Astrocyte of the spinal cord (primary cell): ENCODE measurements at regions not wholly inside any gene's neighbourhood (a gene's known extent, or its start where the extent isn't known, plus 50 kb on each side); places are given as distances from the start of the nearest gene placed in this dataset.

Experiments
- DNase-seq: peaks from one replicate; pipeline ENCODE4 v3.0.0; 2011; ENCODE audit warnings: low read depth, low spot score
- H3K4me3 ChIP-seq: 2 replicates; pipeline ENCODE4 v1.5.1; 2011; ENCODE audit warnings: low read depth, mild to moderate bottlenecking, low read length, moderate library complexity
- in situ Hi-C: cut with HindIII; loops from 2 replicates; pipeline ENCODE4 v1.10.0; 2017; ENCODE audit warnings: low sequenced_read_pairs
- TF ChIP-seq, protein P1 (sequence below): IDR thresholded peaks from 2 replicates; pipeline ENCODE4 v1.5.1; 2012; ENCODE audit warnings: low read depth, mild to moderate bottlenecking, low read length, inconsistent platforms

DNA sequence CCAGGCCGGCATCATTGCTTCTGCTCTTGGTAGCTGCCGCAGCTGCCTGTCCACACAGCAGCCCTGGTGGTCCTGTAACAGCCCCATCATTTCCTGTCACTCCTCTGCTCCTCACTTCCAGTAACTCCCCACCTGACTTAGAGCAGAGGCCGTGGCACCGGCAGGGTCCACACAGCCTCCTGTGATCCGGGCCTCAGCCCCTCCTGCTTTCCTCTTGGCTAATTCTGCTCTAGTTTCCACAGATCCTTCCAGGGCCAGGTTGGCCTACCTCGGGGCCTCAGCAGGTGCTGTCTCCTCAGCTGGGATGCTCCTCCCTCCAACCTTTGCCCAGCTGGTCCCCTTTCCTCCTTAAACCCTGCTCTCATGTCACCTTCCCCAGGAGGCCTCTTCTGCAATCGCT lies 80.2 kb downstream of the FZD10 start:
- TF ChIP-seq, protein P1, sequence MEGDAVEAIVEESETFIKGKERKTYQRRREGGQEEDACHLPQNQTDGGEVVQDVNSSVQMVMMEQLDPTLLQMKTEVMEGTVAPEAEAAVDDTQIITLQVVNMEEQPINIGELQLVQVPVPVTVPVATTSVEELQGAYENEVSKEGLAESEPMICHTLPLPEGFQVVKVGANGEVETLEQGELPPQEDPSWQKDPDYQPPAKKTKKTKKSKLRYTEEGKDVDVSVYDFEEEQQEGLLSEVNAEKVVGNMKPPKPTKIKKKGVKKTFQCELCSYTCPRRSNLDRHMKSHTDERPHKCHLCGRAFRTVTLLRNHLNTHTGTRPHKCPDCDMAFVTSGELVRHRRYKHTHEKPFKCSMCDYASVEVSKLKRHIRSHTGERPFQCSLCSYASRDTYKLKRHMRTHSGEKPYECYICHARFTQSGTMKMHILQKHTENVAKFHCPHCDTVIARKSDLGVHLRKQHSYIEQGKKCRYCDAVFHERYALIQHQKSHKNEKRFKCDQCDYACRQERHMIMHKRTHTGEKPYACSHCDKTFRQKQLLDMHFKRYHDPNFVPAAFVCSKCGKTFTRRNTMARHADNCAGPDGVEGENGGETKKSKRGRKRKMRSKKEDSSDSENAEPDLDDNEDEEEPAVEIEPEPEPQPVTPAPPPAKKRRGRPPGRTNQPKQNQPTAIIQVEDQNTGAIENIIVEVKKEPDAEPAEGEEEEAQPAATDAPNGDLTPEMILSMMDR = no peak
- DNase-seq = no peak
- H3K4me3 ChIP-seq = no peak overlapping the region
- in situ Hi-C loops = no loop called here

DNA sequence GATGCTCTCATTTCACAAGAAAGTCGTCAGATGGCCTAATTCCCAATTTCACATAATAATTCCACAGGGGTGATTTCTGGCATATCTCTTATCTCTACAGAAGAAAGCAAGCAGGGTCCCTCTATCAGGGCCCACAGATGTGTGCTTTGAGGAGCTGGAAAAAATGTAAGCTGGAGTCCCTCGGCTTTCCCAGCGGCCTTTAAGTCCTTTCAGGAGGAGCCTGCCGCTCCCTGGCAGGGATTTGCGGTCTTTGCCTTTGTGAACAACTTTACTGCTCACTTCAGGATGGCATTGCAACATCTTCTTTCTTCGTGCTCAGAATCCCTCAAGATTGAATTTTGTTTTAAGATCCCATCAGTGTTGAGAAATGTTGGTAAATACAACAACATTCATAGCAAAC lies 83.0 kb downstream of the FZD10 start:
- no peak for DNase-seq
- TF ChIP-seq, protein P1 = no peak
- in situ Hi-C loops = no loop called here
- no peak overlapping the region for H3K4me3 ChIP-seq

- in situ Hi-C loops = no loop called here
- TF ChIP-seq, protein P1 = no peak
- H3K4me3 ChIP-seq = no peak overlapping the region
- no peak for DNase-seq
Observed at GRCh38 chr12:130246560-130246959, 84.3 kb downstream of the FZD10 start.

DNA sequence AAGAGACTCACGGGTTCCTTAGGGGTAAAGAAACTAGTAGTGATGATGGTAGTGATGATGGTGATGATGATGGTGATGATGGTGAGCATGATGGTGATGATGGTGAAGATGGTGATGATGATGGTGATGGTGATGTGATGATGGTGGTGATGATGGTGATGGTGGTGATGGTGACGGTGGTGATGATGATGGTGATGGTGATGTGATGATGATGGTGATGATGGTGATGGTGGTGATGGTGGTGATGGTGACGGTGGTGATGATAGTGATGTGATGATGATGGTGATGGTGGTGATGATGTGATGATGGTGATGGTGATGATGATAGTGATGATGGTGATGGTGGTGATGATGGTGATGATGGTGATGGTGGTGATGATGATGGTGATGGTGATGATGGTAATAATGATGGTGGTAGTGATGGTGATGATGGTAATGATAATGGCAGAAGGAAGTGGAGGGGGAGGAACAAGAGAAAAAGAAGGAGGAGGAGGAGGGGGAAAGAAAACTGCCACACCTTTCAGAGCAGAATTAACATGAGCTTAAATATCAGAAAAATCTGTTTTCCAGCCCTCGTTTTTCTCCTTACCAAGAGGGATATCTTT lies 85.5 kb downstream of the FZD10 start:
- TF ChIP-seq, protein P1 = no peak
- no peak for DNase-seq
- in situ Hi-C loops = no loop called here
- no peak overlapping the region for H3K4me3 ChIP-seq

DNA sequence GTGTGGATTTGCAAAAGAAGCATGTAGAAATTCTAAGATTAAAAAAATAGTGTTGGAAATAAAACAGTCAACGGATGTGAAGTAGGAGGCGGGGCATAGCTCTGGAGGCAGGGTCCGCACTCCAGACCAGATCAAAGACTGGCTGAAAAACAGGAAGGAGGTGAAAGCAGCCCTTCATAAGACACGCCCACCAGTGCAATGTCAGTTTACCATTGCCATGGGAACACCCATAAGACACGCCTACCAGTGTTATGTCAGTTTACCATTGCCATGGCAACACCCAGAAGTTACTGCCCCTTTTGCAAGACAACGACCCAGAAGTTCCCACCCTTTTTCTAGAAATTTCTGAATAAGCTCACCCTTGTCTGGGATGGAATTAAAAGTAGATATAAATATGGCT lies 87.1 kb downstream of the FZD10 start:
- DNase-seq = no peak
- TF ChIP-seq, protein P1 = no peak
- in situ Hi-C loops = no loop called here
- H3K4me3 ChIP-seq = no peak overlapping the region

GRCh38 chr12:130251236-130251780 lies 86.4 kb upstream of the PIWIL1 start:
- TF ChIP-seq, protein P1 = no peak
- DNase-seq = no peak
- H3K4me3 ChIP-seq = no peak overlapping the region
- in situ Hi-C loops = no loop called here
